Astrocyte (in vitro differentiated cells and primary cell): ENCODE measurements at regions not wholly inside any gene's neighbourhood (a gene's known extent, or its start where the extent isn't known, plus 50 kb on each side); places are given as distances from the start of the nearest gene placed in this dataset.

ENCODE experiments used
- DNase-seq: peaks from one replicate; pipeline ENCODE4 v3.0.0-alpha.2; 2010; ENCODE audit warnings: low read depth
- FAIRE-seq: peaks from 2 replicates; lab custom pipeline; 2011; peaks lifted over from hg19 to GRCh38; lab: Jason Lieb, UNC
- H2AFZ ChIP-seq: 2 replicates; pipeline ENCODE4 v1.6.0; 2012; ENCODE audit warnings: low read depth, low read length, inconsistent platforms
- H3K27ac ChIP-seq: 2 replicates; pipeline ENCODE4 v1.5.1; 2011; ENCODE audit warnings: low read depth, low read length, inconsistent platforms
- H3K27me3 ChIP-seq: 2 replicates; pipeline ENCODE4 v1.6.0; 2011; ENCODE audit warnings: low read length, inconsistent platforms; ENCODE audit not compliant: insufficient read depth
- H3K36me3 ChIP-seq: 2 replicates; pipeline ENCODE4 v1.5.1; 2011; ENCODE audit warnings: low read length, inconsistent platforms; ENCODE audit not compliant: insufficient read depth
- H3K4me1 ChIP-seq: 2 replicates; pipeline ENCODE4 v1.5.1; 2011; ENCODE audit warnings: low read length, inconsistent platforms; ENCODE audit not compliant: insufficient read depth
- H3K4me2 ChIP-seq: 2 replicates; pipeline ENCODE4 v1.6.0; 2012; ENCODE audit warnings: low read length, inconsistent platforms
- H3K4me3 ChIP-seq: 2 replicates; pipeline ENCODE4 v1.5.1; 2011; ENCODE audit warnings: low read depth, mild to moderate bottlenecking, low read length, inconsistent platforms; ENCODE audit not compliant: insufficient read depth
- H3K79me2 ChIP-seq: 2 replicates; pipeline ENCODE4 v1.6.0; 2012; ENCODE audit warnings: mild to moderate bottlenecking, low read length, inconsistent platforms; ENCODE audit not compliant: insufficient read depth
- H3K9ac ChIP-seq: 2 replicates; pipeline ENCODE4 v1.6.0; 2012; ENCODE audit warnings: mild to moderate bottlenecking, low read length, inconsistent platforms
- H3K9me3 ChIP-seq: 2 replicates; pipeline ENCODE4 v1.5.1; 2012; ENCODE audit warnings: low read depth, mild to moderate bottlenecking, low read length, inconsistent platforms; ENCODE audit not compliant: insufficient read depth
- H4K20me1 ChIP-seq: 2 replicates; pipeline ENCODE4 v1.6.0; 2012; ENCODE audit warnings: low read length, inconsistent platforms; ENCODE audit not compliant: insufficient read depth
- H3K27ac Mint-ChIP-seq: one replicate; pipeline ENCODE4 v1.8.0; 2021; ENCODE audit warnings: mild to moderate bottlenecking, mixed read lengths; ENCODE audit not compliant: unreplicated experiment
- H3K27me3 Mint-ChIP-seq: one replicate; pipeline ENCODE4 v1.8.0; 2021; ENCODE audit warnings: low read depth, mixed read lengths; ENCODE audit not compliant: unreplicated experiment
- H3K36me3 Mint-ChIP-seq: one replicate; pipeline ENCODE4 v1.8.0; 2021; ENCODE audit warnings: low read depth, mixed read lengths; ENCODE audit not compliant: unreplicated experiment
- H3K4me1 Mint-ChIP-seq: one replicate; pipeline ENCODE4 v1.8.0; 2021; ENCODE audit warnings: low read depth, mixed read lengths; ENCODE audit not compliant: unreplicated experiment
- H3K4me3 Mint-ChIP-seq: one replicate; pipeline ENCODE4 v1.8.0; 2021; ENCODE audit warnings: mild to moderate bottlenecking, moderate library complexity, mixed read lengths; ENCODE audit not compliant: unreplicated experiment
- H3K9me3 Mint-ChIP-seq: one replicate; pipeline ENCODE4 v1.8.0; 2021; ENCODE audit warnings: mild to moderate bottlenecking, mixed read lengths; ENCODE audit not compliant: unreplicated experiment
- CTCF ChIP-seq: IDR thresholded peaks from 2 replicates; pipeline ENCODE4 v1.5.1; 2011; ENCODE audit warnings: low read depth, mild to moderate bottlenecking, inconsistent platforms, low read length, moderate library complexity; ENCODE audit not compliant: insufficient read depth
- EZH2 ChIP-seq: IDR thresholded peaks from 2 replicates; pipeline ENCODE4 v1.6.1; 2012; ENCODE audit warnings: mild to moderate bottlenecking, low read length, inconsistent platforms; ENCODE audit not compliant: insufficient read depth

GRCh38 chr9:80013891-80014290, 442.1 kb downstream of the TLE4 start:
- FAIRE-seq: no peak

DNA sequence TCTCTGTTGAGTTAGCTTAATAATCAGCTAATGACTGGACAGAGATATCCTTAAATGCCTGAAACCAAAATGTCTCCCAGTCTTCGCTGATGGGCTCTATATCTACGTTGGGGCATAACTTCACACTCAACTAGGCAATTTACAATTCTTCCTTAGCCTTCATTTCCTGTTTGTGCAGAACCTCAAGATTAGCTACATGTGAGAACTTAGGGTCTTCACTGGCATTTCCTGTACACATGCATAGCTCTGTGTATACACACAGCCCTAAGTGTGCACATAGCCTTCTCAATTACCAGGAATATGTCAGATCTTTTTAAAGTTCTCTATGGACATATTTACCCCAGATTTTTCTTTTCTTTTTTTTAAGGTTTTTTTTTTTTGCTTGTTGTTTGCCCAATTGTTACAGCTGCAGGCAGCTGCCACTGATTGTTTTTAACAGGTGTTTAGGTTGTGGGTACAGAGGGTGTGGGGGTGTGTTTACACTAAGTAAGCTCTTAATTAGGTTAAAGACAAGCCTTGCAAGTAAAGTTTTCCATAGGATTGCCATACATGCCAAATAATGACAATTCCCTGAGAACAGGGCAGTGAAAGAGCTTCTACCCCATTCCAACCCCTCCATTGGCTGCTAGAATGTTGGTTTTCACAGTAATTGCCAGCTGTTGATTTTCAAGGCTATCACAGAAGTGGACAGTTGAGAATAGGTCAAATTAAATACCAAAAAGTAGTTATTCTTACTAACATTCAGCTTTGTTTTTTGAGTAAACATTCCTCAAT, 441.0 kb downstream of the TLE4 start:
- Histone ChIP-seq H3K4me3 (no peak overlapping the region), H3K4me1 (no peaks in the 10 kb centered on the region), H2AFZ (no peak overlapping the region), H3K9ac (no peak overlapping the region), H3K27me3 (no peaks in the 10 kb centered on the region), H3K36me3 (no peaks in the 10 kb centered on the region), H3K4me2 (no peak overlapping the region), H3K79me2 (no peaks in the 10 kb centered on the region), H4K20me1 (no peaks in the 10 kb centered on the region), H3K27ac (no peak overlapping the region), H3K9me3 (no peaks in the 10 kb centered on the region)
- H3K27ac Mint-ChIP-seq: no peak overlapping the region
- H3K36me3 Mint-ChIP-seq: no peaks in the 10 kb centered on the region
- no peak for FAIRE-seq
- no peak overlapping the region for H3K4me3 Mint-ChIP-seq
- H3K4me1 Mint-ChIP-seq: no peaks in the 10 kb centered on the region
- H3K27me3 Mint-ChIP-seq: peaks cover 2% of the 10 kb centered on the region
- no peak for DNase-seq
- no peak for TF ChIP-seq EZH2
- TF ChIP-seq CTCF: no peak
- H3K9me3 Mint-ChIP-seq: no peaks in the 10 kb centered on the region

More at GRCh38 chr9:80013891-80014290, 442.1 kb downstream of the TLE4 start:
- H3K27me3 Mint-ChIP-seq: peaks cover 2% of the 10 kb centered on the region
- Histone ChIP-seq H2AFZ (no peak overlapping the region), H3K9me3 (no peaks in the 10 kb centered on the region), H3K27me3 (no peaks in the 10 kb centered on the region), H3K9ac (no peak overlapping the region), H4K20me1 (no peaks in the 10 kb centered on the region), H3K4me1 (no peaks in the 10 kb centered on the region), H3K27ac (no peak overlapping the region), H3K79me2 (no peaks in the 10 kb centered on the region), H3K36me3 (no peaks in the 10 kb centered on the region), H3K4me2 (no peak overlapping the region), H3K4me3 (no peak overlapping the region)
- TF ChIP-seq EZH2: no peak
- no peak for TF ChIP-seq CTCF
- H3K27ac Mint-ChIP-seq: no peak overlapping the region
- no peaks in the 10 kb centered on the region for H3K9me3 Mint-ChIP-seq
- H3K36me3 Mint-ChIP-seq: no peaks in the 10 kb centered on the region
- no peaks in the 10 kb centered on the region for H3K4me1 Mint-ChIP-seq
- no peak overlapping the region for H3K4me3 Mint-ChIP-seq
- no peak for DNase-seq

GRCh38 chr9:80009204-80009603, 437.4 kb downstream of the TLE4 start:
- Mint-ChIP-seq H3K4me1 (no peaks in the 10 kb centered on the region), H3K4me3 (no peak overlapping the region), H3K36me3 (no peaks in the 10 kb centered on the region), H3K27ac (no peak overlapping the region), H3K9me3 (no peaks in the 10 kb centered on the region), H3K27me3 (no peaks in the 10 kb centered on the region)
- no peak overlapping the region for H3K27ac ChIP-seq
- no peaks in the 10 kb centered on the region for H3K36me3 ChIP-seq
- no peaks in the 10 kb centered on the region for H3K27me3 ChIP-seq
- no peaks in the 10 kb centered on the region for H3K9me3 ChIP-seq
- H2AFZ ChIP-seq: no peak overlapping the region
- no peak for TF ChIP-seq EZH2
- no peak for TF ChIP-seq CTCF
- FAIRE-seq: no peak
- H4K20me1 ChIP-seq: no peaks in the 10 kb centered on the region
- H3K79me2 ChIP-seq: no peaks in the 10 kb centered on the region
- H3K4me3 ChIP-seq: no peak overlapping the region
- no peak overlapping the region for H3K9ac ChIP-seq
- no peak for DNase-seq
- no peaks in the 10 kb centered on the region for H3K4me1 ChIP-seq
- no peak overlapping the region for H3K4me2 ChIP-seq
